Parathyroid adenoma (tissue), 2 donors: ENCODE measurements at regions not wholly inside any gene's neighbourhood (a gene's known extent, or its start where the extent isn't known, plus 50 kb on each side); places are given as distances from the start of the nearest gene placed in this dataset.

Experiments
- H2AFZ ChIP-seq: fragments of 300-600 bp; sonication (generic); one replicate; pipeline ENCODE4 v1.7.0; 2017; ENCODE audit warnings: antibody characterized with exemption, mild to moderate bottlenecking
- H3K27ac ChIP-seq: fragments of 300-600 bp; sonication (generic); one replicate; pipeline ENCODE4 v1.7.0; 2017
- H3K27me3 ChIP-seq: fragments of 300-600 bp; sonication (generic); one replicate; pipeline ENCODE4 v1.7.0; 2017; ENCODE audit warnings: low read length; ENCODE audit not compliant: control insufficient read depth, insufficient read depth
- H3K36me3 ChIP-seq: fragments of 300-600 bp; sonication (generic); one replicate; pipeline ENCODE4 v1.7.0; 2017; ENCODE audit warnings: low read length; ENCODE audit not compliant: control insufficient read depth, insufficient read depth
- H3K4me1 ChIP-seq: fragments of 300-600 bp; sonication (generic); one replicate; pipeline ENCODE4 v1.7.0; 2017; ENCODE audit warnings: control low read depth
- H3K4me2 ChIP-seq: fragments of 300-600 bp; sonication (generic); one replicate; pipeline ENCODE4 v1.7.0; 2017; ENCODE audit warnings: low read length
- H3K4me3 ChIP-seq: fragments of 300-600 bp; sonication (generic); one replicate; pipeline ENCODE4 v1.7.0; 2017; ENCODE audit warnings: low read depth, low read length
- H3K79me2 ChIP-seq: fragments of 300-600 bp; sonication (generic); one replicate; pipeline ENCODE4 v1.7.0; 2017; ENCODE audit warnings: control low read depth
- H3K9ac ChIP-seq: fragments of 300-600 bp; sonication (generic); one replicate; pipeline ENCODE4 v1.7.0; 2017; ENCODE audit warnings: mild to moderate bottlenecking
- H3K9me3 ChIP-seq: fragments of 300-600 bp; sonication (generic); one replicate; pipeline ENCODE4 v1.7.0; 2017; ENCODE audit warnings: low read length; ENCODE audit not compliant: control insufficient read depth
- CTCF ChIP-seq: fragments of 300-600 bp; sonication (generic); IDR thresholded peaks from one replicate; pipeline ENCODE4 v1.7.0; 2017; ENCODE audit warnings: antibody characterized with exemption, mild to moderate bottlenecking
- donor health status: primary hyperparathyroidism.

GRCh38 chr18:37852464-37852863 is 286.9 kb upstream of the CELF4 start:
- Histone ChIP-seq H3K9me3 (no peaks in the 10 kb centered on the region), H3K4me3 (no peak overlapping the region), H3K4me1 (no peaks in the 10 kb centered on the region), H3K36me3 (no peaks in the 10 kb centered on the region), H2AFZ (no peak overlapping the region), H3K27ac (no peak overlapping the region), H3K4me2 (no peak overlapping the region), H3K27me3 (no peaks in the 10 kb centered on the region), H3K79me2 (no peaks in the 10 kb centered on the region), H3K9ac (no peak overlapping the region)
- no peak for TF ChIP-seq CTCF

- Histone ChIP-seq H3K36me3 (no peaks in the 10 kb centered on the region), H3K4me2 (no peak overlapping the region), H3K9me3 (no peaks in the 10 kb centered on the region), H2AFZ (no peak overlapping the region), H3K4me1 (no peaks in the 10 kb centered on the region), H3K79me2 (no peaks in the 10 kb centered on the region), H3K9ac (no peak overlapping the region), H3K4me3 (no peak overlapping the region), H3K27ac (no peak overlapping the region), H3K27me3 (no peaks in the 10 kb centered on the region)
- TF ChIP-seq CTCF, result no peak
Measured at GRCh38 chr18:37847544-37847943, 281.9 kb upstream of the CELF4 start.

- H3K9ac ChIP-seq, result no peak overlapping the region
- H3K27me3 ChIP-seq, result no peaks in the 10 kb centered on the region
- H3K27ac ChIP-seq, result no peak overlapping the region
- TF ChIP-seq CTCF, result no peak
- H3K4me2 ChIP-seq, result no peak overlapping the region
- H3K36me3 ChIP-seq, result no peaks in the 10 kb centered on the region
- H2AFZ ChIP-seq, result no peak overlapping the region
- H3K9me3 ChIP-seq, result no peaks in the 10 kb centered on the region
- no peaks in the 10 kb centered on the region for H3K79me2 ChIP-seq
- no peak overlapping the region for H3K4me3 ChIP-seq
- H3K4me1 ChIP-seq, result no peaks in the 10 kb centered on the region
Measured at GRCh38 chr18:37846996-37847395, 281.4 kb upstream of the CELF4 start.

GRCh38 chr18:37845498-37845897 is 279.9 kb upstream of the CELF4 start:
- no peak overlapping the region for H3K4me3 ChIP-seq
- H3K27ac ChIP-seq, result no peak overlapping the region
- TF ChIP-seq CTCF, result no peak
- H3K4me2 ChIP-seq, result no peak overlapping the region
- no peaks in the 10 kb centered on the region for H3K4me1 ChIP-seq
- H3K9me3 ChIP-seq, result no peaks in the 10 kb centered on the region
- H3K79me2 ChIP-seq, result no peaks in the 10 kb centered on the region
- H3K9ac ChIP-seq, result no peak overlapping the region
- H3K36me3 ChIP-seq, result no peaks in the 10 kb centered on the region
- no peaks in the 10 kb centered on the region for H3K27me3 ChIP-seq
- H2AFZ ChIP-seq, result no peak overlapping the region

- no peak overlapping the region for H3K27ac ChIP-seq
- H2AFZ ChIP-seq, result no peak overlapping the region
- no peak for TF ChIP-seq CTCF
- no peak overlapping the region for H3K4me2 ChIP-seq
- no peaks in the 10 kb centered on the region for H3K9me3 ChIP-seq
- H3K27me3 ChIP-seq, result no peaks in the 10 kb centered on the region
- no peaks in the 10 kb centered on the region for H3K36me3 ChIP-seq
- H3K4me3 ChIP-seq, result no peak overlapping the region
- H3K79me2 ChIP-seq, result no peaks in the 10 kb centered on the region
- no peak overlapping the region for H3K9ac ChIP-seq
- H3K4me1 ChIP-seq, result no peaks in the 10 kb centered on the region
Measured at GRCh38 chr18:37844209-37844970, 278.8 kb upstream of the CELF4 start.
